GM12891 (cell line): ENCODE measurements at regions not wholly inside any gene's neighbourhood (a gene's known extent, or its start where the extent isn't known, plus 50 kb on each side); places are given as distances from the start of the nearest gene placed in this dataset.

Source experiments
- POLR2A ChIP-seq: IDR thresholded peaks from 2 replicates; pipeline ENCODE4 v1.6.1; 2011; ENCODE audit warnings: low read depth, low read length, control low read depth
- POLR2AphosphoS5 ChIP-seq: IDR thresholded peaks from 2 replicates; pipeline ENCODE4 v1.6.1; 2011; ENCODE audit warnings: low read depth, low read length, control low read depth
- TAF1 ChIP-seq: IDR thresholded peaks from 2 replicates; pipeline ENCODE4 v1.6.1; 2011; ENCODE audit warnings: low read depth, low read length, control low read depth

GRCh38 chr10:52532650-52533290 lies 218.7 kb downstream of the DKK1 start:
- TF ChIP-seq POLR2A (no peak), POLR2AphosphoS5 (no peak), TAF1 (no peak)
